ENCODE measurements at regions not wholly inside any gene's neighbourhood (a gene's known extent, or its start where the extent isn't known, plus 50 kb on each side); places are given as distances from the start of the nearest gene placed in this dataset.

DNA sequence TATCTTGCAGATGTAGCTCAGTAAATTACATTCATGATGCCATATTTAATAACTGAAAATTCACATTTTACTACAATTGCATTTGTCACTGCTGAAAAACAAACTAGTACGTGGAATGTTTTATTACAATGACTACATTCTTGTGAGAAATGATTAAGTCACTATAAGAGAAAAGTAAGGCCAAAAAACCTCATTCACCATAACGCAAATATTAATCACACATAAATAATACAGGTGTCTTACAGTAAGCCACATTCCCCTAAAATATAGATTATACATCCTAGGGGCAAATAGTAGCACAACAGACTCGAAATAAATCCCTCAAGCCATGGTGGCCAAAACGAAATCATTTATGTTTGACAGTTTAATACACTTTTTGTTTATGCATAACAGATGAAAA is 460.6 kb downstream of the NR4A2 start:
- Histone ChIP-seq H3K27me3 (ENCODE audit: insufficient read depth, low read length, poor library complexity, severe bottlenecking) (no peaks in the 10 kb centered on the region), H3K9ac (ENCODE audit: low read depth, low read length, poor library complexity, severe bottlenecking) (no peak overlapping the region), H3K79me2 (ENCODE audit: insufficient read depth, low read length) (no peaks in the 10 kb centered on the region), H3K4me2 (ENCODE audit: low read depth, low read length, poor library complexity, severe bottlenecking) (no peak overlapping the region), H2AFZ (ENCODE audit: low read length) (no peak overlapping the region), H3K4me3 (ENCODE audit: low read length, poor library complexity, severe bottlenecking) (no peak overlapping the region), H3K9me2 (replicated peaks; ENCODE audit: low read depth, low read length) (no peaks in the 10 kb centered on the region), H3F3A (ENCODE audit: low read depth) (no peaks in the 10 kb centered on the region), H3K4me1 (ENCODE audit: insufficient read depth, low read length, poor library complexity, severe bottlenecking) (no peaks in the 10 kb centered on the region), H3K9me3 (ENCODE audit: insufficient read depth, low read depth, low read length) (no peaks in the 10 kb centered on the region), H3K36me3 (ENCODE audit: insufficient read depth, low read length) (no peaks in the 10 kb centered on the region), H4K20me1 (ENCODE audit: insufficient read depth, low read length, poor library complexity, severe bottlenecking) (no peaks in the 10 kb centered on the region)
- TF ChIP-seq CTCF (conservative IDR thresholded peaks at IDR 0.05; ENCODE audit: low read length) (no peak), EZH2phosphoT487 (IDR thresholded peaks at IDR 0.05; ENCODE audit: borderline replicate concordance) (no peak)

GRCh38 chr2:155867564-155867963 is 465.0 kb downstream of the NR4A2 start:
- Histone ChIP-seq H3K9me2 (replicated peaks; ENCODE audit: low read depth, low read length) (no peaks in the 10 kb centered on the region), H3K9ac (ENCODE audit: low read depth, low read length, poor library complexity, severe bottlenecking) (no peak overlapping the region), H3K9me3 (ENCODE audit: insufficient read depth, low read depth, low read length) (no peaks in the 10 kb centered on the region), H3K4me1 (ENCODE audit: insufficient read depth, low read length, poor library complexity, severe bottlenecking) (no peaks in the 10 kb centered on the region), H3K27me3 (ENCODE audit: insufficient read depth, low read length, poor library complexity, severe bottlenecking) (no peaks in the 10 kb centered on the region), H3F3A (ENCODE audit: low read depth) (no peaks in the 10 kb centered on the region), H4K20me1 (ENCODE audit: insufficient read depth, low read length, poor library complexity, severe bottlenecking) (no peaks in the 10 kb centered on the region), H3K4me2 (ENCODE audit: low read depth, low read length, poor library complexity, severe bottlenecking) (no peak overlapping the region), H3K4me3 (ENCODE audit: low read length, poor library complexity, severe bottlenecking) (no peak overlapping the region), H3K79me2 (ENCODE audit: insufficient read depth, low read length) (no peaks in the 10 kb centered on the region), H2AFZ (ENCODE audit: low read length) (no peak overlapping the region), H3K36me3 (ENCODE audit: insufficient read depth, low read length) (no peaks in the 10 kb centered on the region)
- TF ChIP-seq CTCF (conservative IDR thresholded peaks at IDR 0.05; ENCODE audit: low read length) = no peak
- TF ChIP-seq EZH2phosphoT487 (IDR thresholded peaks at IDR 0.05; ENCODE audit: borderline replicate concordance) = no peak

GRCh38 chr2:155866477-155866876 is 466.0 kb downstream of the NR4A2 start:
- H3K9me2 ChIP-seq (replicated peaks; ENCODE audit: low read depth, low read length) = no peaks in the 10 kb centered on the region
- no peaks in the 10 kb centered on the region for H3K4me1 ChIP-seq (ENCODE audit: insufficient read depth, low read length, poor library complexity, severe bottlenecking)
- H3K79me2 ChIP-seq (ENCODE audit: insufficient read depth, low read length) = no peaks in the 10 kb centered on the region
- no peak overlapping the region for H2AFZ ChIP-seq (ENCODE audit: low read length)
- H3F3A ChIP-seq (ENCODE audit: low read depth) = no peaks in the 10 kb centered on the region
- no peaks in the 10 kb centered on the region for H3K9me3 ChIP-seq (ENCODE audit: insufficient read depth, low read depth, low read length)
- no peak overlapping the region for H3K9ac ChIP-seq (ENCODE audit: low read depth, low read length, poor library complexity, severe bottlenecking)
- H3K4me3 ChIP-seq (ENCODE audit: low read length, poor library complexity, severe bottlenecking) = no peak overlapping the region
- no peak for TF ChIP-seq EZH2phosphoT487 (IDR thresholded peaks at IDR 0.05; ENCODE audit: borderline replicate concordance)
- no peak for TF ChIP-seq CTCF (conservative IDR thresholded peaks at IDR 0.05; ENCODE audit: low read length)
- no peaks in the 10 kb centered on the region for H4K20me1 ChIP-seq (ENCODE audit: insufficient read depth, low read length, poor library complexity, severe bottlenecking)
- H3K4me2 ChIP-seq (ENCODE audit: low read depth, low read length, poor library complexity, severe bottlenecking) = no peak overlapping the region
- H3K27me3 ChIP-seq (ENCODE audit: insufficient read depth, low read length, poor library complexity, severe bottlenecking) = no peaks in the 10 kb centered on the region
- no peaks in the 10 kb centered on the region for H3K36me3 ChIP-seq (ENCODE audit: insufficient read depth, low read length)
